Uterus (tissue), 2 donors: ENCODE measurements at regions not wholly inside any gene's neighbourhood (a gene's known extent, or its start where the extent isn't known, plus 50 kb on each side); places are given as distances from the start of the nearest gene placed in this dataset.

ENCODE experiments used
- CTCF ChIP-seq, 4 experiments: fragments of 200-600 bp in 2 of 4; fragments of 450-650 bp in 2 of 4; sonication (generic) in 2 of 4; IDR thresholded peaks; one replicate each; pipeline ENCODE4 v1.5.1; 2016 to 2019; ENCODE audit warnings: antibody characterized with exemption in 4 of 4, mild to moderate bottlenecking in 2 of 4, moderate library complexity in 1 of 4
- POLR2A ChIP-seq, 2 donors: fragments of 450-650 bp; IDR thresholded peaks; one replicate each; pipeline ENCODE4 v1.6.1; 2016; ENCODE audit warnings: antibody characterized with exemption in 2 of 2, mild to moderate bottlenecking in 1 of 2, moderate library complexity in 1 of 2

GRCh38 chr3:118559286-118559685 is 475.4 kb downstream of the IGSF11 start:
- TF ChIP-seq CTCF (IDR thresholded peaks at IDR 0.05) (no peak), POLR2A (IDR thresholded peaks at IDR 0.05) (no peak)
